ENCODE measurements at regions not wholly inside any gene's neighbourhood (a gene's known extent, or its start where the extent isn't known, plus 50 kb on each side); places are given as distances from the start of the nearest gene placed in this dataset.

- H3K9me2 ChIP-seq (ENCODE audit: insufficient read depth), result no peaks in the 10 kb centered on the region
- H4K20me1 ChIP-seq (ENCODE audit: insufficient read depth), result no peaks in the 10 kb centered on the region
- H3F3A ChIP-seq (ENCODE audit: insufficient read depth, low read depth), result no peaks in the 10 kb centered on the region
- intact Hi-C loops (cut with micrococcal nuclease; ENCODE audit: unreplicated experiment), result no loop called here
- H2AFZ ChIP-seq, result no peak overlapping the region
- H3K4me3 ChIP-seq, result no peak overlapping the region
- H3K9me3 ChIP-seq (ENCODE audit: insufficient read depth, low read depth), result no peaks in the 10 kb centered on the region
- H3K4me1 ChIP-seq (replicated peaks; ENCODE audit: insufficient read depth), result no peaks in the 10 kb centered on the region
- TF ChIP-seq, protein P1, sequence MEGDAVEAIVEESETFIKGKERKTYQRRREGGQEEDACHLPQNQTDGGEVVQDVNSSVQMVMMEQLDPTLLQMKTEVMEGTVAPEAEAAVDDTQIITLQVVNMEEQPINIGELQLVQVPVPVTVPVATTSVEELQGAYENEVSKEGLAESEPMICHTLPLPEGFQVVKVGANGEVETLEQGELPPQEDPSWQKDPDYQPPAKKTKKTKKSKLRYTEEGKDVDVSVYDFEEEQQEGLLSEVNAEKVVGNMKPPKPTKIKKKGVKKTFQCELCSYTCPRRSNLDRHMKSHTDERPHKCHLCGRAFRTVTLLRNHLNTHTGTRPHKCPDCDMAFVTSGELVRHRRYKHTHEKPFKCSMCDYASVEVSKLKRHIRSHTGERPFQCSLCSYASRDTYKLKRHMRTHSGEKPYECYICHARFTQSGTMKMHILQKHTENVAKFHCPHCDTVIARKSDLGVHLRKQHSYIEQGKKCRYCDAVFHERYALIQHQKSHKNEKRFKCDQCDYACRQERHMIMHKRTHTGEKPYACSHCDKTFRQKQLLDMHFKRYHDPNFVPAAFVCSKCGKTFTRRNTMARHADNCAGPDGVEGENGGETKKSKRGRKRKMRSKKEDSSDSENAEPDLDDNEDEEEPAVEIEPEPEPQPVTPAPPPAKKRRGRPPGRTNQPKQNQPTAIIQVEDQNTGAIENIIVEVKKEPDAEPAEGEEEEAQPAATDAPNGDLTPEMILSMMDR (conservative IDR thresholded peaks at IDR 0.05), result no peak
- POLR2A ChIA-PET (ENCODE audit: unreplicated experiment), result no interaction called here
- CTCF ChIA-PET, result interaction anchor here (0.6 kb wide), 1 partner anchor 69 kb away, joined by 3 read pairs; no protein-coding TSS in a partner anchor
- no peaks in the 10 kb centered on the region for H3K36me3 ChIP-seq (ENCODE audit: low read depth)
- H3K4me2 ChIP-seq, result no peak overlapping the region
- no peak for DNase-seq
- no peak overlapping the region for H3K27ac ChIP-seq
- no peaks in the 10 kb centered on the region for H3K79me2 ChIP-seq (ENCODE audit: low read depth)
- H3K27me3 ChIP-seq (ENCODE audit: insufficient read depth, low read depth), result no peaks in the 10 kb centered on the region
- BruUV-seq (replicated peaks), result no TSS peak
Measured at GRCh38 chr21:21858502-21859334, 860.5 kb downstream of the NCAM2 start.

- Histone ChIP-seq H4K20me1 (ENCODE audit: insufficient read depth) (no peaks in the 10 kb centered on the region), H3F3A (ENCODE audit: insufficient read depth, low read depth) (no peaks in the 10 kb centered on the region), H3K27ac (no peak overlapping the region), H3K79me2 (ENCODE audit: low read depth) (no peaks in the 10 kb centered on the region), H3K4me3 (no peak overlapping the region), H3K9me2 (ENCODE audit: insufficient read depth) (no peaks in the 10 kb centered on the region), H3K4me2 (no peak overlapping the region), H3K36me3 (ENCODE audit: low read depth) (no peaks in the 10 kb centered on the region), H3K4me1 (replicated peaks; ENCODE audit: insufficient read depth) (no peaks in the 10 kb centered on the region), H3K9me3 (ENCODE audit: insufficient read depth, low read depth) (no peaks in the 10 kb centered on the region), H2AFZ (no peak overlapping the region), H3K27me3 (ENCODE audit: insufficient read depth, low read depth) (no peaks in the 10 kb centered on the region)
- no peak for DNase-seq
- CTCF ChIA-PET, result no interaction called here
- TF ChIP-seq, protein P1 (conservative IDR thresholded peaks at IDR 0.05), result no peak
- TF ChIP-seq EZH2 (IDR thresholded peaks at IDR 0.05; ENCODE audit: low read depth), result no peak
- intact Hi-C loops (cut with micrococcal nuclease; ENCODE audit: unreplicated experiment), result no loop called here
- POLR2A ChIA-PET (ENCODE audit: unreplicated experiment), result no interaction called here
- no TSS peak for BruUV-seq (replicated peaks)
Measured at GRCh38 chr21:21860888-21861287, 862.7 kb downstream of the NCAM2 start.

DNA sequence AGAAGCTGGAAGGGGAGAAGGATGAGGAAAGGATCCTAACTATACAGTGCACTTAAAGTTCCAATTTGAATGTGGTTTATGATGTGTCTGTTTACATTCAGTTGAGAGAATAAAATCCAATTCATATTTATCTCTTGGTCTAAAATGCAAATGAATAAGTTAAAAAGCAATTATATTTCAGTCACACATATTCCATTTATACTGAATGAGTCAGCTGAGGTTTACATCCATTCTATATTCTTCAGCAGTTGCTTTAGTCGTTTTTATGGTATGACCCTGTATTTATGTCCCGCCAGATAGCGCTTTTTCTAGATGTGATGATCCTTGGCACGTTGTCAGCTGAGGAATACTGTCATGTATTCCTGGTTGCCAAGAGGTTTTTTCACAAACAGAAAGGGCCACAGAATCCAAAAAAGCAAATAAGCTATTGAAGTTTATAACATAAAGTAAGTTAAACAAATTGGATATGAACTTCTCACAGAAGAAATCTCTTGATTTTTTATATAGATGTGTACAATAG lies 866.2 kb downstream of the NCAM2 start:
- TF ChIP-seq EZH2 (IDR thresholded peaks at IDR 0.05; ENCODE audit: low read depth), result no peak
- TF ChIP-seq, protein P1 (conservative IDR thresholded peaks at IDR 0.05), result no peak
- Histone ChIP-seq H3K79me2 (ENCODE audit: low read depth) (no peaks in the 10 kb centered on the region), H3K9me3 (ENCODE audit: insufficient read depth, low read depth) (no peaks in the 10 kb centered on the region), H3K36me3 (ENCODE audit: low read depth) (no peaks in the 10 kb centered on the region), H3K4me2 (no peak overlapping the region), H3K27me3 (ENCODE audit: insufficient read depth, low read depth) (no peaks in the 10 kb centered on the region), H3K4me1 (replicated peaks; ENCODE audit: insufficient read depth) (no peaks in the 10 kb centered on the region), H3F3A (ENCODE audit: insufficient read depth, low read depth) (no peaks in the 10 kb centered on the region), H4K20me1 (ENCODE audit: insufficient read depth) (no peaks in the 10 kb centered on the region), H3K4me3 (no peak overlapping the region), H3K9me2 (ENCODE audit: insufficient read depth) (no peaks in the 10 kb centered on the region), H2AFZ (no peak overlapping the region), H3K27ac (no peak overlapping the region)
- POLR2A ChIA-PET (ENCODE audit: unreplicated experiment), result no interaction called here
- CTCF ChIA-PET, result no interaction called here
- no peak for DNase-seq
- no TSS peak for BruUV-seq (replicated peaks)
- intact Hi-C loops (cut with micrococcal nuclease; ENCODE audit: unreplicated experiment), result no loop called here
